ENCODE measurements at regions not wholly inside any gene's neighbourhood (a gene's known extent, or its start where the extent isn't known, plus 50 kb on each side); places are given as distances from the start of the nearest gene placed in this dataset.

- CTCF ChIA-PET (ENCODE audit: partially characterized antibody): interaction anchor here (0.5 kb wide), 1 partner anchor 74 kb away, joined by 3 read pairs; no protein-coding TSS in a partner anchor
- H2BK15ac ChIP-seq (ENCODE audit: low read length): no peak overlapping the region
- TF ChIP-seq RXRA (IDR thresholded peaks at IDR 0.05; ENCODE audit: insufficient read depth, low read depth, low read length) (no peak), CBX5 (IDR thresholded peaks at IDR 0.05; ENCODE audit: low read depth, low read length) (no peak), CTBP2 (IDR thresholded peaks at IDR 0.05; ENCODE audit: borderline replicate concordance, insufficient read depth, insufficient read length, low read length) (no peak), GTF2F1 (IDR thresholded peaks at IDR 0.05; ENCODE audit: borderline replicate concordance, low read depth, low read length) (no peak), MAFK (IDR thresholded peaks at IDR 0.05; ENCODE audit: low read depth, low read length) (no peak), PHF8 (conservative IDR thresholded peaks at IDR 0.05; ENCODE audit: low read depth, low read length) (no peak), FOSL1 (IDR thresholded peaks at IDR 0.05; ENCODE audit: insufficient read depth, low read depth, low read length) (no peak), SUZ12 (IDR thresholded peaks at IDR 0.05; ENCODE audit: low read length) (no peak), EGR1 (IDR thresholded peaks at IDR 0.05; ENCODE audit: borderline replicate concordance, low read depth, low read length) (no peak)
These were observed 111.3 kb upstream of the TNS3 start for GRCh38 chr7:47693216-47693615.

More at GRCh38 chr7:47693216-47693615, 111.3 kb upstream of the TNS3 start:
- H4K5ac ChIP-seq (ENCODE audit: insufficient read length, low read depth, low read length): no peak overlapping the region
- POLR2A ChIA-PET (ENCODE audit: partially characterized antibody): no interaction called here
- H3K4ac ChIP-seq (replicated peaks; ENCODE audit: insufficient read length, low read depth, low read length): no peak overlapping the region
- no peaks in the 10 kb centered on the region for H3K9me3 ChIP-seq (ENCODE audit: insufficient read depth in 2 of 2, low read depth in 1 of 2, low read length in 1 of 2)
- 90% methylated on average over 4 of the region's 4 CpGs; no CpG with 5 or more reads in 1 of the 2 experiments for WGBS, 2 experiments (ENCODE audit: extremely low coverage in 1 of 2, insufficient coverage in 1 of 2, insufficient read length in 1 of 2, insufficient replicate concordance in 2 of 2, low coverage in 1 of 2, low lambda C conversion rate in 2 of 2, missing lambda C conversion rate in 1 of 2)
- no peaks in the 10 kb centered on the region for H3K79me1 ChIP-seq (ENCODE audit: low read depth, low read length)
- H2BK120ac ChIP-seq (replicated peaks; ENCODE audit: low read depth, low read length): no peak overlapping the region
- no peak overlapping the region for H2BK5ac ChIP-seq (ENCODE audit: low read depth, low read length)
- H2AK5ac ChIP-seq (ENCODE audit: low read depth, low read length): no peak overlapping the region
- no peak overlapping the region for H2AFZ ChIP-seq (ENCODE audit: low read length)
- no peak for DNase-seq (ENCODE audit: low read depth in 1 of 2, low spot score in 2 of 2)
- H4K20me1 ChIP-seq (replicated peaks in 1 of 2; ENCODE audit: control insufficient read depth in 1 of 2, insufficient read depth in 2 of 2, low read length in 2 of 2): no peaks in the 10 kb centered on the region
- H3K14ac ChIP-seq (ENCODE audit: insufficient read length): no peak overlapping the region
- no peak overlapping the region for H3K9ac ChIP-seq (replicated peaks in 1 of 4; ENCODE audit: extremely low read depth in 1 of 4, low read depth in 3 of 4, low read length in 3 of 4)
- no peaks in the 10 kb centered on the region for H3K36me3 ChIP-seq (ENCODE audit: control insufficient read depth in 2 of 4, insufficient read depth in 4 of 4, low read length in 3 of 4)
- no peak overlapping the region for H2BK12ac ChIP-seq (ENCODE audit: low read depth, low read length)
- no peak overlapping the region for H3K23ac ChIP-seq (ENCODE audit: insufficient read length)
- no peaks in the 10 kb centered on the region for H3K79me2 ChIP-seq (ENCODE audit: control insufficient read depth in 1 of 2, insufficient read depth in 2 of 2, low read length in 2 of 2)
- no peak overlapping the region for H3K4me2 ChIP-seq (ENCODE audit: insufficient read depth in 1 of 2, low read depth in 2 of 2, low read length in 2 of 2)
- no peak overlapping the region for H4K8ac ChIP-seq (ENCODE audit: extremely low read depth, insufficient read depth, low read length)
- no peak overlapping the region for H3K4me3 ChIP-seq (ENCODE audit: extremely low read depth in 1 of 4, insufficient read depth in 2 of 4, low read depth in 3 of 4, low read length in 4 of 4)
- no peak overlapping the region for H3K27ac ChIP-seq (ENCODE audit: low read depth, low read length)
- H2BK20ac ChIP-seq (ENCODE audit: low read length): no peak overlapping the region
- H3K56ac ChIP-seq (replicated peaks; ENCODE audit: insufficient read length, low read depth, low read length): no peak overlapping the region
- H3K23me2 ChIP-seq (ENCODE audit: low read depth, low read length): no peaks in the 10 kb centered on the region
- FAIRE-seq: no peak
- H3K4me1 ChIP-seq (replicated peaks in 1 of 4; ENCODE audit: control insufficient read depth in 3 of 4, insufficient read depth in 4 of 4, low read length in 3 of 4): no peaks in the 10 kb centered on the region
- H4K91ac ChIP-seq (replicated peaks; ENCODE audit: insufficient read length, low read length): no peak overlapping the region
- H3K27me3 ChIP-seq (replicated peaks in 1 of 4; ENCODE audit: control insufficient read depth in 3 of 4, extremely low read depth in 1 of 4, insufficient read depth in 3 of 4, low read length in 3 of 4): no peaks in the 10 kb centered on the region
- H3K18ac ChIP-seq (ENCODE audit: extremely low read depth, low read length): no peak overlapping the region
